ENCODE measurements at regions not wholly inside any gene's neighbourhood (a gene's known extent, or its start where the extent isn't known, plus 50 kb on each side); places are given as distances from the start of the nearest gene placed in this dataset.

GRCh38 chr20:24138196-24138857, 149.7 kb upstream of the GGTLC1 start:
- Mint-ChIP-seq H3K27me3 (ENCODE audit: insufficient read depth) (peaks cover 2% of the 10 kb centered on the region), H3K4me1 (peaks cover 2% of the 10 kb centered on the region), H3K4me3 (no peak overlapping the region), H3K9me3 (peaks cover 2% of the 10 kb centered on the region), H3K27ac (no peak overlapping the region), H3K36me3 (ENCODE audit: low read depth) (no peaks in the 10 kb centered on the region)
- no peak for TF ChIP-seq CTCF (conservative IDR thresholded peaks at IDR 0.05)
- WGBS, 2 experiments (ENCODE audit: insufficient coverage in 1 of 2, insufficient read length in 1 of 2): 62 to 81% methylated on average over 4 to 5 of the region's 5 CpGs
- DNase-seq: no peak
- no peak overlapping the region for H3K4me3 ChIP-seq (ENCODE audit: low read length)
- H3K36me3 ChIP-seq (ENCODE audit: control insufficient read depth, insufficient read depth, low read length): no peaks in the 10 kb centered on the region
- no peak overlapping the region for H3K27ac ChIP-seq (ENCODE audit: low read depth, low read length)
- no peaks in the 10 kb centered on the region for H3K4me1 ChIP-seq (ENCODE audit: control insufficient read depth, insufficient read depth, low read length)
- no peak overlapping the region for H3K9ac ChIP-seq (ENCODE audit: extremely low read depth, low read length, poor library complexity, severe bottlenecking)
- H3K27me3 ChIP-seq (ENCODE audit: control insufficient read depth, insufficient read depth, low read length, poor library complexity, severe bottlenecking): no peaks in the 10 kb centered on the region
- peaks cover 8% of the 10 kb centered on the region for H3K9me3 ChIP-seq (ENCODE audit: control insufficient read depth, low read length)

- no peak overlapping the region for H3K4me3 Mint-ChIP-seq
- H3K9me3 Mint-ChIP-seq: peaks cover 2% of the 10 kb centered on the region
- no peaks in the 10 kb centered on the region for H3K4me1 ChIP-seq (ENCODE audit: control insufficient read depth, insufficient read depth, low read length)
Measured at GRCh38 chr20:24136659-24137246, 148.2 kb upstream of the GGTLC1 start.

DNA sequence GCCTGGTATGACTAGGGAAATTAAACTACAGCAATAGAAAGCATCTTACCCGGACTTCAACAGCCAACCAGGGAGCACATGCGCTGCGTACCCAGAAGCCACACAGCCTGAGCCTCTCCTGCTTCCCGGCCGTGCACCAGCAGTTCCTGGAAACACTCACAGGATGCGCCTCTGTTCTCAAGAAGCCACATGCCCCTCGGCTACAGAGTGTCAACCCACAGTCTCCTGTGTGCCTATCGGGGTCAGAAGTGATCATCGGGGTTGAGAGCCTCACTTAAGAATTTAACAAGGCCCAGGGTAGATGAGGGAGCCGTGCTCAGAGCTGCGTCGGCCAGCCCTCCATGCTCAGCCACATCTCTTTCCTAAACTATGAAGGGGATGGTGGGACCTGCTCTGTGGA, 147.2 kb upstream of the GGTLC1 start:
- Mint-ChIP-seq H3K36me3 (ENCODE audit: low read depth) (no peaks in the 10 kb centered on the region), H3K27me3 (ENCODE audit: insufficient read depth) (peaks cover 2% of the 10 kb centered on the region), H3K9me3 (no peaks in the 10 kb centered on the region), H3K27ac (no peak overlapping the region), H3K4me1 (no peaks in the 10 kb centered on the region), H3K4me3 (no peak overlapping the region)
- Histone ChIP-seq H3K4me1 (ENCODE audit: control insufficient read depth, insufficient read depth, low read length) (no peaks in the 10 kb centered on the region), H3K9me3 (ENCODE audit: control insufficient read depth, low read length) (no peaks in the 10 kb centered on the region), H3K27ac (ENCODE audit: low read depth, low read length) (no peak overlapping the region), H3K36me3 (ENCODE audit: control insufficient read depth, insufficient read depth, low read length) (no peaks in the 10 kb centered on the region), H3K27me3 (ENCODE audit: control insufficient read depth, insufficient read depth, low read length, poor library complexity, severe bottlenecking) (no peaks in the 10 kb centered on the region), H3K9ac (ENCODE audit: extremely low read depth, low read length, poor library complexity, severe bottlenecking) (no peak overlapping the region), H3K4me3 (ENCODE audit: low read length) (no peak overlapping the region)
- 95 to 99% methylated on average over 9 to 12 of the region's 12 CpGs for WGBS, 2 experiments (ENCODE audit: insufficient coverage in 1 of 2, insufficient read length in 1 of 2)
- DNase-seq: no peak
- TF ChIP-seq CTCF (conservative IDR thresholded peaks at IDR 0.05): no peak

More at GRCh38 chr20:24136659-24137246, 148.2 kb upstream of the GGTLC1 start:
- Histone ChIP-seq H3K9ac (ENCODE audit: extremely low read depth, low read length, poor library complexity, severe bottlenecking) (no peak overlapping the region), H3K27me3 (ENCODE audit: control insufficient read depth, insufficient read depth, low read length, poor library complexity, severe bottlenecking) (no peaks in the 10 kb centered on the region), H3K9me3 (ENCODE audit: control insufficient read depth, low read length) (peaks cover 7% of the 10 kb centered on the region), H3K4me3 (ENCODE audit: low read length) (no peak overlapping the region), H3K27ac (ENCODE audit: low read depth, low read length) (no peak overlapping the region), H3K36me3 (ENCODE audit: control insufficient read depth, insufficient read depth, low read length) (no peaks in the 10 kb centered on the region)
- TF ChIP-seq CTCF (conservative IDR thresholded peaks at IDR 0.05): no peak
- 83% methylated on average over 2 of the region's 2 CpGs; no CpG with 5 or more reads in 1 of the 2 experiments for WGBS, 2 experiments (ENCODE audit: insufficient coverage in 1 of 2, insufficient read length in 1 of 2)
- H3K27ac Mint-ChIP-seq: no peak overlapping the region
- no peak for DNase-seq
- no peaks in the 10 kb centered on the region for H3K36me3 Mint-ChIP-seq (ENCODE audit: low read depth)
- peaks cover 2% of the 10 kb centered on the region for H3K27me3 Mint-ChIP-seq (ENCODE audit: insufficient read depth)
- H3K4me1 Mint-ChIP-seq: no peaks in the 10 kb centered on the region
